WTC11 (cell line): ENCODE measurements at regions not wholly inside any gene's neighbourhood (a gene's known extent, or its start where the extent isn't known, plus 50 kb on each side); places are given as distances from the start of the nearest gene placed in this dataset.
A peak's percentile ranks its signal among the peaks of the same experiment; 100 is the strongest.

Experiments
- ATAC-seq: fragments of 200-7000 bp; cut with Tn5 transposase; 2 replicates; pipeline ENCODE4 v1.10.0; 2021; ENCODE audit warnings: mild to moderate bottlenecking, moderate library complexity
- CTCF ChIA-PET: fragments of 300-600 bp; sonication (Branson Sonifier 250); formaldehyde crosslinking; loops from one replicate; lab custom pipeline; 2021; ENCODE audit warnings: antibody characterized with exemption; lab: Charles Lee
- POLR2A ChIA-PET: fragments of 350-600 bp; sonication (Branson Sonifier 250); formaldehyde crosslinking; loops from one replicate; lab custom pipeline; 2021; ENCODE audit warnings: antibody characterized with exemption; lab: Charles Lee
- DNase-seq: peaks from one replicate; pipeline ENCODE4 v3.0.0; 2021; ENCODE audit warnings: low spot score
- H3K27ac Mint-ChIP-seq: 2 replicates; pipeline ENCODE4 v1.8.0; 2021; ENCODE audit warnings: mixed read lengths
- H3K27me3 Mint-ChIP-seq: 2 replicates; pipeline ENCODE4 v1.8.0; 2021; ENCODE audit warnings: low read depth, mild to moderate bottlenecking, moderate library complexity, mixed read lengths
- H3K36me3 Mint-ChIP-seq: 2 replicates; pipeline ENCODE4 v1.8.0; 2021; ENCODE audit warnings: mixed read lengths
- H3K4me1 Mint-ChIP-seq: 2 replicates; pipeline ENCODE4 v1.8.0; 2022; ENCODE audit warnings: mixed read lengths
- H3K4me3 Mint-ChIP-seq: 2 replicates; pipeline ENCODE4 v1.8.0; 2021; ENCODE audit warnings: mild to moderate bottlenecking, moderate library complexity, mixed read lengths
- H3K9me3 Mint-ChIP-seq: 2 replicates; pipeline ENCODE4 v1.8.0; 2021; ENCODE audit warnings: mixed read lengths
- ATF1 ChIP-seq: sonication (generic); formaldehyde crosslinking; IDR thresholded peaks from 2 replicates; pipeline ENCODE4 v1.8.1; 2023; ENCODE audit warnings: mild to moderate bottlenecking, moderate library complexity, missing genetic modification reagents
- ELF4 ChIP-seq: sonication (generic); formaldehyde crosslinking; IDR thresholded peaks from 2 replicates; pipeline ENCODE4 v1.8.1; 2022; ENCODE audit warnings: low read depth, mild to moderate bottlenecking, moderate library complexity, missing genetic modification reagents
- FOXP1 ChIP-seq: sonication (generic); formaldehyde crosslinking; IDR thresholded peaks from 2 replicates; pipeline ENCODE4 v1.8.0; 2022; ENCODE audit warnings: missing genetic modification reagents, mild to moderate bottlenecking, moderate library complexity, borderline replicate concordance
- NFYB ChIP-seq: sonication (generic); formaldehyde crosslinking; conservative IDR thresholded peaks from 2 replicates; pipeline ENCODE4 v1.8.0; 2022; ENCODE audit warnings: low read depth, missing genetic modification reagents
- RORB ChIP-seq: fragments of 250-450 bp; sonication (Bioruptor Pico); IDR thresholded peaks from 2 replicates; pipeline ENCODE4 v1.9.0; 2021; ENCODE audit warnings: mild to moderate bottlenecking
- ZNF121 ChIP-seq: sonication (generic); formaldehyde crosslinking; IDR thresholded peaks from 2 replicates; pipeline ENCODE4 v1.8.0; 2023; ENCODE audit warnings: missing genetic modification reagents
- ZNF138 ChIP-seq: sonication (generic); formaldehyde crosslinking; conservative IDR thresholded peaks from 2 replicates; pipeline ENCODE4 v1.8.1; 2022; ENCODE audit warnings: mild to moderate bottlenecking, moderate library complexity, missing genetic modification reagents
- TF ChIP-seq, protein P1 (sequence below): sonication (generic); formaldehyde crosslinking; IDR thresholded peaks from 2 replicates; pipeline ENCODE4 v1.8.0; 2023; ENCODE audit warnings: missing genetic modification reagents, mild to moderate bottlenecking, borderline replicate concordance
- TF ChIP-seq, protein P2 (sequence below): sonication (generic); formaldehyde crosslinking; IDR thresholded peaks from 2 replicates; pipeline ENCODE4 v1.8.0; 2022; ENCODE audit warnings: missing genetic modification reagents
- TF ChIP-seq, protein P3 (sequence below): fragments of 250-450 bp; sonication (Bioruptor Pico); IDR thresholded peaks from 2 replicates; pipeline ENCODE4 v1.9.0; 2021; ENCODE audit warnings: mild to moderate bottlenecking
- TF ChIP-seq, protein P4 (sequence below): fragments of 250-450 bp; sonication (Bioruptor Pico); IDR thresholded peaks from 2 replicates; pipeline ENCODE4 v2.1.2; 2022; ENCODE audit warnings: mild to moderate bottlenecking, moderate library complexity
- TF ChIP-seq, protein P5 (sequence below): fragments of 250-450 bp; sonication (Bioruptor Pico); IDR thresholded peaks from 2 replicates; pipeline ENCODE4 v1.9.0; 2021; ENCODE audit warnings: mild to moderate bottlenecking, borderline replicate concordance

DNA sequence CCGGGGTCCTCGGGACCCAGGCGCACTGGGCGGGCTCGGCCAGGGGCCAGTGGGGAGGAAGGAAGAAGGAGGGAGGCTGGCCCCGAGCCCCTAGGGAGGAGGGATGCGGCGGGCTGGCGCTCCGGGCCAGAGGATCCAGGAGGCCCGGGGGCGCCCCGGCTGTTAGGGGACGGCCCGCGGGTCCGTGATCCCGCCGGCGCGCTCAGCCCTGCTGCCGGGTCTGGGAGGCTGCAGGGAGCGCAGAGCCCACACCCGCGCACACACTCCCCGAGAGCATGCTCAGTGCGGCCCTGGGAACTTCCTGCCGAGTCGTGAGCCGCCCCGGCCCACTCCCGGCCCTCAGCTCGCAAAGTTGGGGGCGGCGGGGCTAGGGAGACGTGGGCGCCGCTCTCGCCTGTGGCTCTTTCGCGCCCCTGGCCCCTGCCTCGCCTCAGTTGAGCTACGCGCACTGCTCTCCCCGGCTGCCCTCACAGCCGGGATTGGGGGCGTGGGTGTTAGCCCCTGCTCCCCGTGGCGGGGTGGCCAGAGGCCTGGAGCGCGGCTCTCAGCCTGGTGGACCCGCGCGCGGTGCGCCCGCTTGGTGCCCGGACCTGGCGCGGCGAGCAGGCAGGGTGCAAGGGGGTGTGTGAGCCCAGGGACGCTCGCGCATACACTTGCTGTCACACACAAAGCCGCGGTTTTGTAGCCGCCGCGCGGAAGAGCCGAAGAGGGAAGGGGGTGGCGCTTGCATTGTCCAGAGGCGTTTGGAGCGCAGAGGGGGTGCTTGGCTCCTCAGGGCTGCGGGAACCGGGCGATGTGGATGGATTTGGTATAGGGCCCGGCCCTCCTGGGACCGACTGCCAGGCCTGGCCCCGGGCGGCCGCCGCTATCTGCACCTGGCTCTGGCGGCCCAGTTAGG, 132.9 kb upstream of the MGAT5 start (continued):
- TF ChIP-seq, protein P1, sequence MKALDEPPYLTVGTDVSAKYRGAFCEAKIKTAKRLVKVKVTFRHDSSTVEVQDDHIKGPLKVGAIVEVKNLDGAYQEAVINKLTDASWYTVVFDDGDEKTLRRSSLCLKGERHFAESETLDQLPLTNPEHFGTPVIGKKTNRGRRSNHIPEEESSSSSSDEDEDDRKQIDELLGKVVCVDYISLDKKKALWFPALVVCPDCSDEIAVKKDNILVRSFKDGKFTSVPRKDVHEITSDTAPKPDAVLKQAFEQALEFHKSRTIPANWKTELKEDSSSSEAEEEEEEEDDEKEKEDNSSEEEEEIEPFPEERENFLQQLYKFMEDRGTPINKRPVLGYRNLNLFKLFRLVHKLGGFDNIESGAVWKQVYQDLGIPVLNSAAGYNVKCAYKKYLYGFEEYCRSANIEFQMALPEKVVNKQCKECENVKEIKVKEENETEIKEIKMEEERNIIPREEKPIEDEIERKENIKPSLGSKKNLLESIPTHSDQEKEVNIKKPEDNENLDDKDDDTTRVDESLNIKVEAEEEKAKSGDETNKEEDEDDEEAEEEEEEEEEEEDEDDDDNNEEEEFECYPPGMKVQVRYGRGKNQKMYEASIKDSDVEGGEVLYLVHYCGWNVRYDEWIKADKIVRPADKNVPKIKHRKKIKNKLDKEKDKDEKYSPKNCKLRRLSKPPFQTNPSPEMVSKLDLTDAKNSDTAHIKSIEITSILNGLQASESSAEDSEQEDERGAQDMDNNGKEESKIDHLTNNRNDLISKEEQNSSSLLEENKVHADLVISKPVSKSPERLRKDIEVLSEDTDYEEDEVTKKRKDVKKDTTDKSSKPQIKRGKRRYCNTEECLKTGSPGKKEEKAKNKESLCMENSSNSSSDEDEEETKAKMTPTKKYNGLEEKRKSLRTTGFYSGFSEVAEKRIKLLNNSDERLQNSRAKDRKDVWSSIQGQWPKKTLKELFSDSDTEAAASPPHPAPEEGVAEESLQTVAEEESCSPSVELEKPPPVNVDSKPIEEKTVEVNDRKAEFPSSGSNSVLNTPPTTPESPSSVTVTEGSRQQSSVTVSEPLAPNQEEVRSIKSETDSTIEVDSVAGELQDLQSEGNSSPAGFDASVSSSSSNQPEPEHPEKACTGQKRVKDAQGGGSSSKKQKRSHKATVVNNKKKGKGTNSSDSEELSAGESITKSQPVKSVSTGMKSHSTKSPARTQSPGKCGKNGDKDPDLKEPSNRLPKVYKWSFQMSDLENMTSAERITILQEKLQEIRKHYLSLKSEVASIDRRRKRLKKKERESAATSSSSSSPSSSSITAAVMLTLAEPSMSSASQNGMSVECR: 0 out of 2 replicates have a peak, but pooled peaks have one; percentile 29
- TF ChIP-seq, protein P2, sequence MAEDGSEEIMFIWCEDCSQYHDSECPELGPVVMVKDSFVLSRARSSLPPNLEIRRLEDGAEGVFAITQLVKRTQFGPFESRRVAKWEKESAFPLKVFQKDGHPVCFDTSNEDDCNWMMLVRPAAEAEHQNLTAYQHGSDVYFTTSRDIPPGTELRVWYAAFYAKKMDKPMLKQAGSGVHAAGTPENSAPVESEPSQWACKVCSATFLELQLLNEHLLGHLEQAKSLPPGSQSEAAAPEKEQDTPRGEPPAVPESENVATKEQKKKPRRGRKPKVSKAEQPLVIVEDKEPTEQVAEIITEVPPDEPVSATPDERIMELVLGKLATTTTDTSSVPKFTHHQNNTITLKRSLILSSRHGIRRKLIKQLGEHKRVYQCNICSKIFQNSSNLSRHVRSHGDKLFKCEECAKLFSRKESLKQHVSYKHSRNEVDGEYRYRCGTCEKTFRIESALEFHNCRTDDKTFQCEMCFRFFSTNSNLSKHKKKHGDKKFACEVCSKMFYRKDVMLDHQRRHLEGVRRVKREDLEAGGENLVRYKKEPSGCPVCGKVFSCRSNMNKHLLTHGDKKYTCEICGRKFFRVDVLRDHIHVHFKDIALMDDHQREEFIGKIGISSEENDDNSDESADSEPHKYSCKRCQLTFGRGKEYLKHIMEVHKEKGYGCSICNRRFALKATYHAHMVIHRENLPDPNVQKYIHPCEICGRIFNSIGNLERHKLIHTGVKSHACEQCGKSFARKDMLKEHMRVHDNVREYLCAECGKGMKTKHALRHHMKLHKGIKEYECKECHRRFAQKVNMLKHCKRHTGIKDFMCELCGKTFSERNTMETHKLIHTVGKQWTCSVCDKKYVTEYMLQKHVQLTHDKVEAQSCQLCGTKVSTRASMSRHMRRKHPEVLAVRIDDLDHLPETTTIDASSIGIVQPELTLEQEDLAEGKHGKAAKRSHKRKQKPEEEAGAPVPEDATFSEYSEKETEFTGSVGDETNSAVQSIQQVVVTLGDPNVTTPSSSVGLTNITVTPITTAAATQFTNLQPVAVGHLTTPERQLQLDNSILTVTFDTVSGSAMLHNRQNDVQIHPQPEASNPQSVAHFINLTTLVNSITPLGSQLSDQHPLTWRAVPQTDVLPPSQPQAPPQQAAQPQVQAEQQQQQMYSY (CRISPR knock-in tag): no peak
- TF ChIP-seq ATF1 (CRISPR knock-in tag) (0 out of 2 replicates have a peak, but pooled peaks have one; percentile 58), ELF4 (CRISPR knock-in tag) (no peak)
- TF ChIP-seq, protein P3, sequence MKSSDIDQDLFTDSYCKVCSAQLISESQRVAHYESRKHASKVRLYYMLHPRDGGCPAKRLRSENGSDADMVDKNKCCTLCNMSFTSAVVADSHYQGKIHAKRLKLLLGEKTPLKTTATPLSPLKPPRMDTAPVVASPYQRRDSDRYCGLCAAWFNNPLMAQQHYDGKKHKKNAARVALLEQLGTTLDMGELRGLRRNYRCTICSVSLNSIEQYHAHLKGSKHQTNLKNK (CRISPR knock-in tag): no peak

DNA sequence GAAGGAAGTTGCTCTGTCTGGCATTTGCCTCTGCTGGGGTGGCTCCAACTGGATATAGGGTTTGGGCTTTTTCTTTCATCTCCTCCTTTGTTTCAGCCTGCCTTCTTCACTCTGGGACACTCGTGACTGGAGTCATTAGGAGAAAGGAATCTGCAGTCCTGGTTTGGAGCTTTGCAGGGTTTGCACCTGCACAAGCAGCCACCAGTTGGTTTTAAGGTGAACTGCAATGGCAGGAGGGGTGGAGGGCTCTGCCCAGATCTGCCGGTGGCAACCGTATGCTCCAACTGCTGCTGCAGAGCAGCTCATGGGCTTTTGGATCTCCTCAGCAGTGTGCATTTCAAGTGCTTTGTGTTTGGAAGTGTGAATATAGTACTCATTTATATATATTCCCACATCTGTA, 131.3 kb upstream of the MGAT5 start:
- Mint-ChIP-seq H3K4me3 (peak overlapping the region; percentile 71), H3K27me3 (peaks cover 11% of the 10 kb centered on the region), H3K4me1 (peaks cover 70% of the 10 kb centered on the region), H3K36me3 (peaks cover under 1% of the 10 kb centered on the region)
- TF ChIP-seq, protein P4, sequence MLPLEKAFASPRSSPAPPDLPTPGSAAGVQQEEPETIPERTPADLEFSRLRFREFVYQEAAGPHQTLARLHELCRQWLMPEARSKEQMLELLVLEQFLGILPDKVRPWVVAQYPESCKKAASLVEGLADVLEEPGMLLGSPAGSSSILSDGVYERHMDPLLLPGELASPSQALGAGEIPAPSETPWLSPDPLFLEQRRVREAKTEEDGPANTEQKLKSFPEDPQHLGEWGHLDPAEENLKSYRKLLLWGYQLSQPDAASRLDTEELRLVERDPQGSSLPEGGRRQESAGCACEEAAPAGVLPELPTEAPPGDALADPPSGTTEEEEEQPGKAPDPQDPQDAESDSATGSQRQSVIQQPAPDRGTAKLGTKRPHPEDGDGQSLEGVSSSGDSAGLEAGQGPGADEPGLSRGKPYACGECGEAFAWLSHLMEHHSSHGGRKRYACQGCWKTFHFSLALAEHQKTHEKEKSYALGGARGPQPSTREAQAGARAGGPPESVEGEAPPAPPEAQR (CRISPR knock-in tag): no peak
- TF ChIP-seq RORB (CRISPR knock-in tag): no peak
- TF ChIP-seq NFYB (CRISPR knock-in tag): no peak
- no peak for TF ChIP-seq ZNF138 (CRISPR knock-in tag)
- TF ChIP-seq ZNF121: no peak
- no peak for TF ChIP-seq FOXP1 (CRISPR knock-in tag)
- TF ChIP-seq, protein P5, sequence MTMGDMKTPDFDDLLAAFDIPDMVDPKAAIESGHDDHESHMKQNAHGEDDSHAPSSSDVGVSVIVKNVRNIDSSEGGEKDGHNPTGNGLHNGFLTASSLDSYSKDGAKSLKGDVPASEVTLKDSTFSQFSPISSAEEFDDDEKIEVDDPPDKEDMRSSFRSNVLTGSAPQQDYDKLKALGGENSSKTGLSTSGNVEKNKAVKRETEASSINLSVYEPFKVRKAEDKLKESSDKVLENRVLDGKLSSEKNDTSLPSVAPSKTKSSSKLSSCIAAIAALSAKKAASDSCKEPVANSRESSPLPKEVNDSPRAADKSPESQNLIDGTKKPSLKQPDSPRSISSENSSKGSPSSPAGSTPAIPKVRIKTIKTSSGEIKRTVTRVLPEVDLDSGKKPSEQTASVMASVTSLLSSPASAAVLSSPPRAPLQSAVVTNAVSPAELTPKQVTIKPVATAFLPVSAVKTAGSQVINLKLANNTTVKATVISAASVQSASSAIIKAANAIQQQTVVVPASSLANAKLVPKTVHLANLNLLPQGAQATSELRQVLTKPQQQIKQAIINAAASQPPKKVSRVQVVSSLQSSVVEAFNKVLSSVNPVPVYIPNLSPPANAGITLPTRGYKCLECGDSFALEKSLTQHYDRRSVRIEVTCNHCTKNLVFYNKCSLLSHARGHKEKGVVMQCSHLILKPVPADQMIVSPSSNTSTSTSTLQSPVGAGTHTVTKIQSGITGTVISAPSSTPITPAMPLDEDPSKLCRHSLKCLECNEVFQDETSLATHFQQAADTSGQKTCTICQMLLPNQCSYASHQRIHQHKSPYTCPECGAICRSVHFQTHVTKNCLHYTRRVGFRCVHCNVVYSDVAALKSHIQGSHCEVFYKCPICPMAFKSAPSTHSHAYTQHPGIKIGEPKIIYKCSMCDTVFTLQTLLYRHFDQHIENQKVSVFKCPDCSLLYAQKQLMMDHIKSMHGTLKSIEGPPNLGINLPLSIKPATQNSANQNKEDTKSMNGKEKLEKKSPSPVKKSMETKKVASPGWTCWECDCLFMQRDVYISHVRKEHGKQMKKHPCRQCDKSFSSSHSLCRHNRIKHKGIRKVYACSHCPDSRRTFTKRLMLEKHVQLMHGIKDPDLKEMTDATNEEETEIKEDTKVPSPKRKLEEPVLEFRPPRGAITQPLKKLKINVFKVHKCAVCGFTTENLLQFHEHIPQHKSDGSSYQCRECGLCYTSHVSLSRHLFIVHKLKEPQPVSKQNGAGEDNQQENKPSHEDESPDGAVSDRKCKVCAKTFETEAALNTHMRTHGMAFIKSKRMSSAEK: no peak
- TF ChIP-seq, all 79 proteins: peak for 0
- ChIA-PET POLR2A (interaction anchor here (0.6 kb wide), 1 partner anchor 15 kb away, joined by 3 read pairs; no protein-coding TSS in a partner anchor), CTCF (interaction anchor here (0.5 to 7.9 kb wide), 14 partner anchors 8 to 328 kb away, joined by 3 to 116 read pairs (median 3); no protein-coding TSS in a partner anchor)
- peak; percentile 14 for ATAC-seq
- no peak for DNase-seq
- H3K27ac Mint-ChIP-seq: no peak overlapping the region
- no peaks in the 10 kb centered on the region for H3K9me3 Mint-ChIP-seq
